GM12865 (cell line): ENCODE measurements at regions not wholly inside any gene's neighbourhood (a gene's known extent, or its start where the extent isn't known, plus 50 kb on each side); places are given as distances from the start of the nearest gene placed in this dataset.
"Not testable (repeated sequence)": the region's sequence is repeated elsewhere in the genome, so short reads cannot be mapped to it uniquely, and the experiment has no call there.

Source experiments
- DNase-seq: peaks from one replicate; pipeline ENCODE4 v3.0.0; 2010; ENCODE audit warnings: low read depth
- H3K4me3 ChIP-seq: 2 replicates; pipeline ENCODE4 v1.5.1; 2011; ENCODE audit warnings: mild to moderate bottlenecking, low read depth, low read length, control low read depth
- CTCF ChIP-seq: IDR thresholded peaks from 2 replicates; pipeline ENCODE4 v1.5.1; 2011; ENCODE audit warnings: low read length, control low read depth, low read depth, inconsistent platforms; ENCODE audit not compliant: insufficient read depth; ENCODE audit errors: missing control alignments

- no peak for DNase-seq
- TF ChIP-seq CTCF: no peak
- no peak overlapping the region for H3K4me3 ChIP-seq
These were observed 1653.6 kb downstream of the OLFM4 start for GRCh38 chr13:54682184-54682583.

GRCh38 chr13:54687173-54687572 lies 1658.6 kb downstream of the OLFM4 start:
- no peak for DNase-seq
- TF ChIP-seq CTCF: no peak
- no peak overlapping the region for H3K4me3 ChIP-seq

- TF ChIP-seq CTCF: no peak
- H3K4me3 ChIP-seq: no peak overlapping the region
These were observed 1671.2 kb downstream of the OLFM4 start for GRCh38 chr13:54699831-54700230.

GRCh38 chr13:54705738-54706137 lies 1677.1 kb downstream of the OLFM4 start:
- no peak overlapping the region for H3K4me3 ChIP-seq
- no peak for TF ChIP-seq CTCF

More at GRCh38 chr13:54699831-54700230, 1671.2 kb downstream of the OLFM4 start:
- DNase-seq: no peak

GRCh38 chr13:54706336-54706735 lies 1677.7 kb downstream of the OLFM4 start:
- H3K4me3 ChIP-seq: no peak overlapping the region
- no peak for DNase-seq
- no peak for TF ChIP-seq CTCF

More at GRCh38 chr13:54705738-54706137, 1677.1 kb downstream of the OLFM4 start:
- no peak for DNase-seq

- H3K4me3 ChIP-seq: no peak overlapping the region
- TF ChIP-seq CTCF: no peak
- DNase-seq: no peak
These were observed 1680.9 kb downstream of the OLFM4 start for GRCh38 chr13:54709546-54709945.

GRCh38 chr13:54733639-54734038 lies 1705.0 kb downstream of the OLFM4 start:
- no peak overlapping the region for H3K4me3 ChIP-seq
- TF ChIP-seq CTCF: no peak
- DNase-seq: no peak

- not testable (repeated sequence) for DNase-seq, H3K4me3 ChIP-seq
These were observed 1708.6 kb downstream of the OLFM4 start for GRCh38 chr13:54737211-54737610.
